NT2/D1 (cell line): ENCODE measurements at regions not wholly inside any gene's neighbourhood (a gene's known extent, or its start where the extent isn't known, plus 50 kb on each side); places are given as distances from the start of the nearest gene placed in this dataset.

Source experiments
- DNase-seq: peaks from one replicate; pipeline ENCODE4 v3.0.0-alpha.2; 2011; ENCODE audit warnings: low read depth, low spot score
- H3K27me3 ChIP-seq: 2 replicates; pipeline ENCODE4 v1.6.0; 2011; ENCODE audit warnings: mild to moderate bottlenecking; ENCODE audit not compliant: insufficient read length, insufficient read depth
- H3K36me3 ChIP-seq: 2 replicates; pipeline ENCODE4 v1.6.1; 2011; ENCODE audit warnings: mild to moderate bottlenecking, low read length, mixed read lengths; ENCODE audit not compliant: insufficient read depth, insufficient read length
- H3K4me1 ChIP-seq: 2 replicates; pipeline ENCODE4 v1.5.1; 2011; ENCODE audit not compliant: insufficient read depth, insufficient read length
- H3K4me3 ChIP-seq: 2 replicates; pipeline ENCODE4 v1.5.1; 2011; ENCODE audit warnings: low read depth; ENCODE audit not compliant: insufficient read length
- H3K9ac ChIP-seq: 2 replicates; pipeline ENCODE4 v1.6.0; 2011; ENCODE audit warnings: low read depth; ENCODE audit not compliant: insufficient read length
- H3K9me3 ChIP-seq: 2 replicates; pipeline ENCODE4 v1.5.1; 2011; ENCODE audit warnings: mild to moderate bottlenecking, low read length; ENCODE audit not compliant: insufficient read depth
- SUZ12 ChIP-seq: IDR thresholded peaks from 2 replicates; pipeline ENCODE4 v1.6.1; 2011; ENCODE audit not compliant: insufficient read length, insufficient read depth; ENCODE audit errors: extremely low read depth
- YY1 ChIP-seq: IDR thresholded peaks from 2 replicates; pipeline ENCODE4 v1.6.1; 2011; ENCODE audit not compliant: insufficient read length, insufficient read depth
- ZNF274 ChIP-seq: IDR thresholded peaks from 2 replicates; pipeline ENCODE4 v1.6.1; 2011; ENCODE audit warnings: mild to moderate bottlenecking, low read depth, low read length

DNA sequence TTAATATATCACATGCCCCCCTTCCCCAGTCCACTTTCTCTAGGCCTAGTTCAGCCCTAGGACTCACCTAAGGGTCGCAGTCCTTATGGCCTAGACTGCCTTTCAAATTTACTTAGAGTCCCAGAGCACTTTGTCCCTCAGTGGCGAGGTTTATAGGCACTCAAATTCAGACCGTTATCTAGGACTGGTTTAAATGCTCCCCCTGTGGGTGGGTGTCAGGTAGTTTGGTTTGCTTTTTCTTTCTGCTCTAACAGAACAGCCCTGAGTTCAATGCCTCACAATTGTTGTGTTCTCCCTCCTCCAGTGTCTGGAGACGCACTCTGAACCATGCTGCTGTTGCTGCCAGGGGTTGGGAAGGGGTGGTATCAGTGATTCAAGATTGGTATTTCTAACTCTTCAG is 317.1 kb downstream of the MAT2B start:
- Histone ChIP-seq H3K4me3 (no peak overlapping the region), H3K27me3 (no peaks in the 10 kb centered on the region), H3K36me3 (no peaks in the 10 kb centered on the region), H3K9me3 (no peaks in the 10 kb centered on the region), H3K4me1 (no peaks in the 10 kb centered on the region), H3K9ac (no peak overlapping the region)
- DNase-seq: no peak
- no peak for TF ChIP-seq YY1
- no peak for TF ChIP-seq ZNF274
- no peak for TF ChIP-seq SUZ12

DNA sequence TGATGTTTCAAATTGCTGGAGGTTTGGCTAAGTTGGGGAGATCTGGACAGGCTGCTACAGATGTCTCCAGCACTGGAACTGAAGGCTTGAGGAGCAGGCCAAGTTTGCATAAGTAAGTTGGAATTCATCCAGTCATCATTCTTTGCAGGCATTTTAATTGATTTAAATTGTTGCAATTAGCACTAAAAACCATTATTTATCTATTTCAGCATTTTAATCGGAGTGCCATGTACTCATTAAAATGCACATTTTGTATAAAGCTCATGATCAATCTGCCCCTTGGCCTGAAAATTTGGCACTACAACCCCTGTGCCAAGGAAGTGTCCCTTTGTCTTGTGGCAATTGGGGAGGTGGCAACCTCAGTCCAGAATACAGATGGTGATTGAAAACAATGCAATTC is 320.2 kb downstream of the MAT2B start:
- no peaks in the 10 kb centered on the region for H3K36me3 ChIP-seq

GRCh38 chr5:163826201-163826600 is 320.8 kb downstream of the MAT2B start:
- Histone ChIP-seq H3K36me3 (no peaks in the 10 kb centered on the region), H3K27me3 (no peaks in the 10 kb centered on the region), H3K9ac (no peak overlapping the region), H3K4me1 (no peaks in the 10 kb centered on the region), H3K4me3 (no peak overlapping the region), H3K9me3 (no peaks in the 10 kb centered on the region)
- TF ChIP-seq ZNF274 (no peak), YY1 (no peak), SUZ12 (no peak)
- no peak for DNase-seq

More for the DNA sequence above, 320.2 kb downstream of the MAT2B start:
- TF ChIP-seq YY1: no peak
- TF ChIP-seq SUZ12: no peak
- TF ChIP-seq ZNF274: no peak
- no peak for DNase-seq
- no peaks in the 10 kb centered on the region for H3K9me3 ChIP-seq
- H3K4me1 ChIP-seq: no peaks in the 10 kb centered on the region
- H3K9ac ChIP-seq: no peak overlapping the region
- H3K4me3 ChIP-seq: no peak overlapping the region
- no peaks in the 10 kb centered on the region for H3K27me3 ChIP-seq

DNA sequence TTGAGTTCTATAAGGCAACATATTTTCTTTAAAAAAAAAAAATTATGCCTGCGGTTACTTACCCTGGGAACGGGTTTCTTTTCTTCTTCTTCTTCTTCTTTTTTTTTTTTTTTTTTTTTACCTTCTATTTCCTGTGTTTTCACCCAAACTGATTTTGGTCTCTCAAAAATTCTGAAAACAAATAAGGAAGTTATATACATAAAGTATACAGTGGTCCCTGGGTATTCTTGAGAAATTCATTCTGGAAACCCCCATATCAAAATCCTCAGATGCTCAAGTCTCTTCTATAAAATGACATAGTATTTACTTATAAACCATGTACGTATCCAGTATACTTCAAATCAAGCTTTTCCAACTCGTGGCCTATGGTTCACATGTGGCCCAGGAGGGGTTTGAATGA is 326.7 kb downstream of the MAT2B start:
- H3K9ac ChIP-seq: no peak overlapping the region
- no peaks in the 10 kb centered on the region for H3K27me3 ChIP-seq
- TF ChIP-seq YY1 (no peak), ZNF274 (no peak), SUZ12 (no peak)
- H3K36me3 ChIP-seq: no peaks in the 10 kb centered on the region
- no peak overlapping the region for H3K4me3 ChIP-seq
- no peaks in the 10 kb centered on the region for H3K4me1 ChIP-seq
- no peak for DNase-seq
- no peaks in the 10 kb centered on the region for H3K9me3 ChIP-seq

- Histone ChIP-seq H3K4me3 (no peak overlapping the region), H3K9me3 (no peaks in the 10 kb centered on the region), H3K27me3 (no peaks in the 10 kb centered on the region), H3K4me1 (no peaks in the 10 kb centered on the region), H3K9ac (no peak overlapping the region), H3K36me3 (no peaks in the 10 kb centered on the region)
- no peak for TF ChIP-seq ZNF274
- no peak for TF ChIP-seq YY1
- TF ChIP-seq SUZ12: no peak
- DNase-seq: no peak
Measured at GRCh38 chr5:163838738-163839137, 333.3 kb downstream of the MAT2B start.

DNA sequence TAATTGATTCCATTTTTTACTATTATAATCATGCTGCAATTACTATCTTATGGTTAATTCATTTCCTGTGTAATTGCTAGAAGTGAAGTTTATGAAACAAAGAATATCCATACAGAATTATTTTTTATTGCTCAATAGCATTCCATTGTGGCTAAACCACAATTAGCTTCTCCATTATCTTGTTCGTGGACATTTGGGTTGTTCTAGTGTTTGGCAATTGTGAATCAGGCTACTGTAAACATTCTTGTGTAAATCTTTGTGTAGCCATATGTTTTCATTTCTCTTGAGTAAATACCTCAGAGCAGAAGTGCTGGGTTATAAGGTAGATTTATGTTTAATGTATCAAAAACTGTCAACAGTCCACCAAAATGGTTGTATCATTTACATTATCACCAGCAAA is 341.1 kb downstream of the MAT2B start:
- DNase-seq: no peak
- TF ChIP-seq ZNF274 (no peak), YY1 (no peak), SUZ12 (no peak)
- H3K9ac ChIP-seq: no peak overlapping the region
- no peaks in the 10 kb centered on the region for H3K4me1 ChIP-seq
- H3K36me3 ChIP-seq: no peaks in the 10 kb centered on the region
- H3K4me3 ChIP-seq: no peak overlapping the region
- H3K27me3 ChIP-seq: no peaks in the 10 kb centered on the region
- no peaks in the 10 kb centered on the region for H3K9me3 ChIP-seq

GRCh38 chr5:163855754-163856153 is 350.3 kb downstream of the MAT2B start:
- Histone ChIP-seq H3K27me3 (no peaks in the 10 kb centered on the region), H3K4me1 (no peaks in the 10 kb centered on the region), H3K36me3 (no peaks in the 10 kb centered on the region), H3K9ac (no peak overlapping the region), H3K4me3 (no peak overlapping the region), H3K9me3 (peaks cover 23% of the 10 kb centered on the region)
- no peak for TF ChIP-seq ZNF274
- no peak for TF ChIP-seq SUZ12
- no peak for TF ChIP-seq YY1
- DNase-seq: no peak

- no peak for DNase-seq
- peaks cover 6% of the 10 kb centered on the region for H3K9me3 ChIP-seq
Measured at GRCh38 chr5:163861670-163862069, 356.3 kb downstream of the MAT2B start.

More at GRCh38 chr5:163861670-163862069, 356.3 kb downstream of the MAT2B start:
- TF ChIP-seq ZNF274 (no peak), YY1 (no peak), SUZ12 (no peak)
- H3K36me3 ChIP-seq: no peaks in the 10 kb centered on the region
- H3K4me1 ChIP-seq: no peaks in the 10 kb centered on the region
- no peaks in the 10 kb centered on the region for H3K27me3 ChIP-seq
- no peak overlapping the region for H3K9ac ChIP-seq
- H3K4me3 ChIP-seq: no peak overlapping the region
